Neural cell (in vitro differentiated cells): ENCODE measurements at regions not wholly inside any gene's neighbourhood (a gene's known extent, or its start where the extent isn't known, plus 50 kb on each side); places are given as distances from the start of the nearest gene placed in this dataset.

ENCODE experiments used
- H2AFZ ChIP-seq: fragments of 200-600, 300-800 bp; sonication (generic), shearing (Covaris generic); 2 replicates; pipeline ENCODE4 v1.6.0; 2014; ENCODE audit warnings: low read depth, mild to moderate bottlenecking, antibody characterized with exemption, low read length, moderate library complexity
- H3F3A ChIP-seq: fragments of 200-600 bp; shearing (Covaris generic); 2 replicates; pipeline ENCODE4 v1.6.1; 2016; ENCODE audit warnings: mild to moderate bottlenecking, moderate library complexity, mixed read lengths, antibody characterized with exemption, low read length; ENCODE audit not compliant: insufficient read depth, poor library complexity, severe bottlenecking
- H3K27ac ChIP-seq: fragments of 200-600, 300-800 bp; sonication (generic), shearing (Covaris generic); 2 replicates; pipeline ENCODE4 v1.5.1; 2014; ENCODE audit warnings: mild to moderate bottlenecking, low read length, moderate library complexity
- H3K27me3 ChIP-seq: fragments of 300-800, 200-600 bp; sonication (generic), shearing (Covaris generic); 2 replicates; pipeline ENCODE4 v1.6.0; 2014; ENCODE audit warnings: mild to moderate bottlenecking, low read depth, low read length, moderate library complexity; ENCODE audit not compliant: insufficient read depth
- H3K36me3 ChIP-seq: fragments of 300-800, 200-600 bp; sonication (generic), shearing (Covaris generic); 2 replicates; pipeline ENCODE4 v1.5.1; 2014; ENCODE audit warnings: mild to moderate bottlenecking, antibody characterized with exemption, low read length, moderate library complexity; ENCODE audit not compliant: insufficient read depth
- H3K4me2 ChIP-seq: fragments of 300-800, 200-600 bp; sonication (generic), shearing (Covaris generic); 2 replicates; pipeline ENCODE4 v1.6.0; 2014; ENCODE audit warnings: mild to moderate bottlenecking, low read length
- H3K4me3 ChIP-seq: fragments of 300-800, 200-600 bp; sonication (generic), shearing (Covaris generic); 2 replicates; pipeline ENCODE4 v1.5.1; 2014; ENCODE audit warnings: mild to moderate bottlenecking, low read length, moderate library complexity
- H3K79me2 ChIP-seq: fragments of 200-600 bp; shearing (Covaris generic); replicated peaks from 2 replicates; pipeline ENCODE4 v1.6.0; 2014; ENCODE audit warnings: mild to moderate bottlenecking, low read length, moderate library complexity; ENCODE audit not compliant: insufficient read depth
- H3K9ac ChIP-seq: fragments of 300-800, 200-600 bp; sonication (generic), shearing (Covaris generic); 2 replicates; pipeline ENCODE4 v1.6.1; 2016; ENCODE audit warnings: mild to moderate bottlenecking, low read length, mixed read lengths
- H3K9me2 ChIP-seq: fragments of 200-600 bp; shearing (Covaris generic); 2 replicates; pipeline ENCODE4 v1.6.1; 2016; ENCODE audit warnings: mild to moderate bottlenecking, low read length, mixed read lengths; ENCODE audit not compliant: insufficient read depth
- H3K9me3 ChIP-seq: fragments of 200-600, 300-800 bp; sonication (generic), shearing (Covaris generic); 2 replicates; pipeline ENCODE4 v1.6.1; 2016; ENCODE audit warnings: mild to moderate bottlenecking, mixed run types, low read length, moderate library complexity, mixed read lengths
- H4K20me1 ChIP-seq: fragments of 200-600 bp; shearing (Covaris generic); 2 replicates; pipeline ENCODE4 v1.6.1; 2016; ENCODE audit warnings: mild to moderate bottlenecking, mixed run types; ENCODE audit not compliant: insufficient read depth
- CTCF ChIP-seq: fragments of 450-650 bp; IDR thresholded peaks from 2 replicates; pipeline ENCODE4 v1.5.1; 2014; ENCODE audit warnings: antibody characterized with exemption, mild to moderate bottlenecking, moderate library complexity; ENCODE audit not compliant: poor library complexity, severe bottlenecking
- EP300 ChIP-seq: fragments of 450-650 bp; conservative IDR thresholded peaks from 2 replicates; pipeline ENCODE4 v1.6.1; 2014; ENCODE audit warnings: antibody characterized with exemption, mild to moderate bottlenecking, moderate library complexity; ENCODE audit not compliant: poor library complexity, severe bottlenecking
- EZH2 ChIP-seq: fragments of 200-600, 300-800 bp; shearing (Covaris generic), sonication (generic); IDR thresholded peaks from 2 replicates; pipeline ENCODE4 v1.6.1; 2014; ENCODE audit warnings: antibody characterized with exemption, low read length, borderline replicate concordance, mild to moderate bottlenecking; ENCODE audit not compliant: insufficient read depth, poor library complexity, severe bottlenecking
- MXI1 ChIP-seq: fragments of 450-650 bp; conservative IDR thresholded peaks from 2 replicates; pipeline ENCODE4 v1.6.1; 2014; ENCODE audit warnings: antibody characterized with exemption, mild to moderate bottlenecking; ENCODE audit not compliant: poor library complexity, severe bottlenecking
- POLR2AphosphoS5 ChIP-seq: IDR thresholded peaks from 2 replicates; pipeline ENCODE4 v1.6.1; 2012
- RAD21 ChIP-seq: fragments of 450-650 bp; conservative IDR thresholded peaks from 2 replicates; pipeline ENCODE4 v1.6.1; 2014; ENCODE audit warnings: antibody characterized with exemption, mild to moderate bottlenecking, moderate library complexity
- REST ChIP-seq: IDR thresholded peaks from 2 replicates; pipeline ENCODE4 v1.6.1; 2012; ENCODE audit warnings: borderline replicate concordance
- SMC3 ChIP-seq: fragments of 450-650 bp; conservative IDR thresholded peaks from 2 replicates; pipeline ENCODE4 v1.6.1; 2014; ENCODE audit warnings: antibody characterized with exemption, mild to moderate bottlenecking, moderate library complexity; ENCODE audit not compliant: poor library complexity
- TAF1 ChIP-seq: IDR thresholded peaks from 2 replicates; pipeline ENCODE4 v1.6.1; 2012; ENCODE audit warnings: low read depth

DNA sequence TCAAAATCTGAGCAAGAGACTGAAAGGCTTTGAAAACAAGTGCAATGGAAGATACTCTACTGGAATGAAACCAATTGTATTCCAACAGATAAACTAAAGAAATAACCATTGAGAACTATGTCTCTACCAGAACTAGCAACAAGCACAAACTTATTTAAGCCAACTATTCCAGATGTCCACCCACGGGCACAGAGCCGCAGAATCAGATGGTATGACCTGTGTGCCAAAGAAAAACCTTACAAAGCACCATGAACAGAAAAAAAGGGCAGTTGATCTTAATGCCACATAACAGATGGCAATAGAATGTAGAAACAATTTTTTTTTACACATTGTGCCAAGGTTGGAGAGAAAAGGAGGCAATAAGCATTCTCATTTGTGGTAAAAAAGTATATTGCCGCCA is 269.3 kb upstream of the ADGRL3 start:
- Histone ChIP-seq H3K9ac (no peak overlapping the region), H3K27ac (no peak overlapping the region), H3K9me2 (no peaks in the 10 kb centered on the region), H3K4me2 (no peak overlapping the region), H3K79me2 (no peaks in the 10 kb centered on the region), H3K9me3 (no peaks in the 10 kb centered on the region), H3K4me3 (no peak overlapping the region), H3K27me3 (no peaks in the 10 kb centered on the region), H2AFZ (no peak overlapping the region), H4K20me1 (no peaks in the 10 kb centered on the region), H3K36me3 (no peaks in the 10 kb centered on the region), H3F3A (no peaks in the 10 kb centered on the region)
- TF ChIP-seq TAF1 (no peak), MXI1 (no peak), SMC3 (no peak), CTCF (no peak), EZH2 (no peak), POLR2AphosphoS5 (no peak)

DNA sequence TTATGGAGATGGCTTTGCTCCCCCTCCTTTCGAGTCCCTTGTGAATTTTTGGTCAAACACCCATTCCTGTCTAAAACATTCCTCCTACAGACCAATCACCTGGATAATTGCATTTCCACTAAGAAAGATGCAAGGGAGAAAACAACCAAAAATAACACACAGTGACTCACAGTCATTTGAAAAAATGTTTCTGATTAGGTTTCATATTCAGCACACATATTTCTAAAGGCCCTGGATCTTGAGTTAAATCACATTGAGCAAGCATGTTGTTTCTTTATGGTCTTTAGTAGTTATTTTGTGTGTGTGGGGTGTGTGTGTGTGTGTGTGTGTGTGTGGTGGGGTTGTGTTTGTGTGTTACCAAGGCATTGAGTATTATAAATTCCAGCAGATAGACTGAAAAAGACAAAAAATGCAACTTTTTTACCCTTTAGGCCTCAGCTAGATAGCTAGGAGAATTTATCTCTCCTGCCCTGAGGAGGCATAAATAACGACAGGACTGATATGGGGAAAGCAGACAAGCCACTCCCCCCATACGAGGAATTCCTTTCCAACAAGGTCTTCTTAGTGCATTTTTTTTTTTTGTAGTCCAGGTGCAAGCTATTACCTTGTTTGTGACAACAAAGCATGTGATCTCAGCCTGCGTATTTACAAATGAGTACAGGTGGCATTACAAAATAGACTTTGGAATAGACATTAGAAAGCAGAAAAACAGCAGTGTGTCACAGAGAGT is 265.4 kb upstream of the ADGRL3 start:
- no peak for TF ChIP-seq REST
- no peak for TF ChIP-seq MXI1
- no peak for TF ChIP-seq POLR2AphosphoS5
- no peak for TF ChIP-seq SMC3
- no peak for TF ChIP-seq TAF1
- no peak for TF ChIP-seq EZH2
- TF ChIP-seq CTCF: no peak
- no peak for TF ChIP-seq RAD21
- no peak for TF ChIP-seq EP300
- no peaks in the 10 kb centered on the region for H3F3A ChIP-seq
- H3K27me3 ChIP-seq: no peaks in the 10 kb centered on the region
- no peak overlapping the region for H3K27ac ChIP-seq
- no peak overlapping the region for H2AFZ ChIP-seq
- no peak overlapping the region for H3K4me2 ChIP-seq
- H3K36me3 ChIP-seq: no peaks in the 10 kb centered on the region
- no peak overlapping the region for H3K9ac ChIP-seq
- no peaks in the 10 kb centered on the region for H3K9me2 ChIP-seq
- no peaks in the 10 kb centered on the region for H3K79me2 ChIP-seq
- H4K20me1 ChIP-seq: no peaks in the 10 kb centered on the region
- no peaks in the 10 kb centered on the region for H3K9me3 ChIP-seq
- no peak overlapping the region for H3K4me3 ChIP-seq
